ENCODE measurements at regions not wholly inside any gene's neighbourhood (a gene's known extent, or its start where the extent isn't known, plus 50 kb on each side); places are given as distances from the start of the nearest gene placed in this dataset.

GRCh38 chr5:111585291-111585690 is 73.0 kb upstream of the STARD4 start:
- H3K27ac ChIP-seq (ENCODE audit: low read depth in 2 of 2, low read length in 1 of 2), result no peak overlapping the region
- H3K27me3 ChIP-seq (ENCODE audit: control insufficient read depth in 1 of 2, insufficient read depth in 2 of 2, low read length in 2 of 2), result no peaks in the 10 kb centered on the region
- H3K36me3 ChIP-seq (ENCODE audit: control insufficient read depth in 2 of 2, insufficient read depth in 2 of 2, low read length in 1 of 2), result no peaks in the 10 kb centered on the region
- no peaks in the 10 kb centered on the region for H3K9me3 ChIP-seq (ENCODE audit: control insufficient read depth in 2 of 2, insufficient read depth in 1 of 2, low read depth in 1 of 2, low read length in 1 of 2)
- WGBS, 2 donors, result 89 to 97% methylated on average over 1 of the region's 1 CpG
- H3K4me3 ChIP-seq (ENCODE audit: low read depth in 1 of 2, low read length in 2 of 2), result no peak overlapping the region
- H3K4me1 ChIP-seq (ENCODE audit: control insufficient read depth in 2 of 2, insufficient read depth in 2 of 2, low read length in 1 of 2), result no peaks in the 10 kb centered on the region

DNA sequence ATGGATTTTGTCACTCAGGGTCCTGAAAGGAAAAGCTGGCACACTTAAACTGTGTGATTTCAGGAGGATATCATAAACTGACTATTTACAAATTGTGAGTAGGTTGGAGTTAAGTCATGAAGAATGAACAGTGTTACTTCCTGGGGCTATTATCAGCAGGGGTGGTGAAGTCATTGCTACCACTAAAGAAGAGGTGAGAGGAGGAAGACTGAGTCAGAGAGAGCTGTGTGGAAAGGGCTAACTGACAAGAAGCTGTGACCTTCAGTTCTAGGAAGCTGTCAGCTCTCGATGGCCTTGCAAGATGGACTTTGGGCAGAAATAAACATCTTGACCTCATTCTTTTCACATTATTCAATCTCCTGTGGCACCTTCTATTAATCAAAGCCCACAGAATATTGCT is 72.3 kb upstream of the STARD4 start:
- Histone ChIP-seq H3K4me1 (ENCODE audit: control insufficient read depth in 2 of 2, insufficient read depth in 2 of 2, low read length in 1 of 2) (no peaks in the 10 kb centered on the region), H3K4me3 (ENCODE audit: low read depth in 1 of 2, low read length in 2 of 2) (no peak overlapping the region), H3K36me3 (ENCODE audit: control insufficient read depth in 2 of 2, insufficient read depth in 2 of 2, low read length in 1 of 2) (no peaks in the 10 kb centered on the region), H3K9me3 (ENCODE audit: control insufficient read depth in 2 of 2, insufficient read depth in 1 of 2, low read depth in 1 of 2, low read length in 1 of 2) (no peaks in the 10 kb centered on the region), H3K27ac (ENCODE audit: low read depth in 2 of 2, low read length in 1 of 2) (no peak overlapping the region), H3K27me3 (ENCODE audit: control insufficient read depth in 1 of 2, insufficient read depth in 2 of 2, low read length in 2 of 2) (no peaks in the 10 kb centered on the region)
- 63 to 72% methylated on average over 1 of the region's 1 CpG for WGBS, 2 donors

GRCh38 chr5:111583758-111584203 is 71.4 kb upstream of the STARD4 start:
- Histone ChIP-seq H3K9me3 (ENCODE audit: control insufficient read depth in 2 of 2, insufficient read depth in 1 of 2, low read depth in 1 of 2, low read length in 1 of 2) (no peaks in the 10 kb centered on the region), H3K27me3 (ENCODE audit: control insufficient read depth in 1 of 2, insufficient read depth in 2 of 2, low read length in 2 of 2) (no peaks in the 10 kb centered on the region), H3K36me3 (ENCODE audit: control insufficient read depth in 2 of 2, insufficient read depth in 2 of 2, low read length in 1 of 2) (no peaks in the 10 kb centered on the region), H3K27ac (ENCODE audit: low read depth in 2 of 2, low read length in 1 of 2) (no peak overlapping the region), H3K4me3 (ENCODE audit: low read depth in 1 of 2, low read length in 2 of 2) (no peak overlapping the region), H3K4me1 (ENCODE audit: control insufficient read depth in 2 of 2, insufficient read depth in 2 of 2, low read length in 1 of 2) (no peaks in the 10 kb centered on the region)
- WGBS, 2 donors, result 76 to 91% methylated on average over 4 of the region's 4 CpGs

DNA sequence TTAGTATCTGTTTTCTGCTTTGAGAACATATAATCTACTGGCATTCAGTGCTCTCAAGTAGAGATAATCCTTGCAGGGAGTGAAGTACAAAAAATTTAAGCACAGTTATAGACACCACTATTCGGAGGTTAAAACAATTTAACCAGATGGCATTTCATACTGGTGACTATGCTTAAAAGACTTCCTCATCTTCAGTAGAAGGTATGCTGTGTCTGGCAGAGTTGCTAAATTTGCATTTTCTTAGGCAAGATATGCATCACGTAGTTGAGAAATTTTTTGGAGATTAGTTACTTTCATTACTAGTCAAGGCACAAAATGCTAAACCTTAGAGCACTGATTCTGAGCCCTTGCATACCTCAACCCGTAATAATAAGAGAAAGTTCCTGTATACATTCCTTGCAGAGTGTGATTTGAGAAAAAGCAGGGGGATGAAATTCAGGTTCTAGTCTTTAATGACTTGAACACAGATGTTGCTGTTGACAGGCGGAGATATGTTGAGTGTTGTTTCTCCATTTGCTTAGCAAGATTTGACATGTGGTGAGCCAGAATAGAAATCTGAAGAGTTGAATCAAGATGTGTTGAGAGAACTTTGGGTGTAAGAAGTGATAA is 70.8 kb upstream of the STARD4 start:
- H3K9me3 ChIP-seq (ENCODE audit: control insufficient read depth in 2 of 2, insufficient read depth in 1 of 2, low read depth in 1 of 2, low read length in 1 of 2), result no peaks in the 10 kb centered on the region
- no peak overlapping the region for H3K4me3 ChIP-seq (ENCODE audit: low read depth in 1 of 2, low read length in 2 of 2)
- H3K4me1 ChIP-seq (ENCODE audit: control insufficient read depth in 2 of 2, insufficient read depth in 2 of 2, low read length in 1 of 2), result no peaks in the 10 kb centered on the region
- 56 to 66% methylated on average over 4 of the region's 4 CpGs for WGBS, 2 donors
- H3K36me3 ChIP-seq (ENCODE audit: control insufficient read depth in 2 of 2, insufficient read depth in 2 of 2, low read length in 1 of 2), result no peaks in the 10 kb centered on the region
- H3K27ac ChIP-seq (ENCODE audit: low read depth in 2 of 2, low read length in 1 of 2), result no peak overlapping the region
- H3K27me3 ChIP-seq (ENCODE audit: control insufficient read depth in 1 of 2, insufficient read depth in 2 of 2, low read length in 2 of 2), result no peaks in the 10 kb centered on the region

DNA sequence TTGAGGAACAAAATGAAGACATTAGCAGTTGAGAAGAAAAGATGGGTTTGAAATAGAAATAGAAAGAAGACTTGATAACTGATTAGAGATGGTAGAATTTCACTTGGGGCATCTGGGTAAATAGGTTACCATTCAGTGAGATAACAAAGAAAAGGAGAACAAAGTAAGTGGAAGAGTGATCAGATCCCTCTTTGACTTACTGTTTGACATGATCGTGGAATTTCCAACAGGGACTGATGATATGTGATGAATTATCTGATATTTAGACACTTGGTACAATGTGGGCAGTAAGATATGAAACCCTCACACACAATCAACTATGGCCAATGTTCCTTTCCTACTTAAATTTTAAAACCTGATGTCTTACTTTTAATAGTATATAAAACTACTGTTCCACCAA is 70.1 kb upstream of the STARD4 start:
- H3K4me1 ChIP-seq (ENCODE audit: control insufficient read depth in 2 of 2, insufficient read depth in 2 of 2, low read length in 1 of 2), result no peaks in the 10 kb centered on the region
- 73 to 81% methylated on average over 1 of the region's 1 CpG for WGBS, 2 donors
- no peak overlapping the region for H3K27ac ChIP-seq (ENCODE audit: low read depth in 2 of 2, low read length in 1 of 2)
- H3K27me3 ChIP-seq (ENCODE audit: control insufficient read depth in 1 of 2, insufficient read depth in 2 of 2, low read length in 2 of 2), result no peaks in the 10 kb centered on the region
- H3K36me3 ChIP-seq (ENCODE audit: control insufficient read depth in 2 of 2, insufficient read depth in 2 of 2, low read length in 1 of 2), result no peaks in the 10 kb centered on the region
- H3K9me3 ChIP-seq (ENCODE audit: control insufficient read depth in 2 of 2, insufficient read depth in 1 of 2, low read depth in 1 of 2, low read length in 1 of 2), result no peaks in the 10 kb centered on the region
- H3K4me3 ChIP-seq (ENCODE audit: low read depth in 1 of 2, low read length in 2 of 2), result no peak overlapping the region

DNA sequence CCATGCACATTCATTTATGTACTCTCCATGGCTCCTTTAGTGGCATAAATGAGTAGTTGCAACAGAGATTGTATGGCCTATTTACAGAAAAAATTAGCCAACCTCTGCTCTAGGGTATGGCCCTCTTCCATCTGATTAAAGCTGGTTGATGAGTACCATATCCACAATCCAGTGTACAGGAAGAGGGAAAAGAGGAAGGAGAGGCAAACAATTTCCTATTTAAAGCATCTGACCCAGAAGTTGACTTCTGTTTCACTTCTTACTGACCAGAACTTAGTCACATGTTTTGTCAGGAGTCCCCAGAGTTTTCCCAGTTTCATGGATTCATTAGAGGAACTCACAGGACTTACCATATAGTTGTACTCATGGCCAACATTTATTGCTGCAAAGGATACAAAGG is 68.6 kb upstream of the STARD4 start:
- H3K27me3 ChIP-seq (ENCODE audit: control insufficient read depth in 1 of 2, insufficient read depth in 2 of 2, low read length in 2 of 2), result no peaks in the 10 kb centered on the region
- H3K9me3 ChIP-seq (ENCODE audit: control insufficient read depth in 2 of 2, insufficient read depth in 1 of 2, low read depth in 1 of 2, low read length in 1 of 2), result no peaks in the 10 kb centered on the region
- H3K4me1 ChIP-seq (ENCODE audit: control insufficient read depth in 2 of 2, insufficient read depth in 2 of 2, low read length in 1 of 2), result no peaks in the 10 kb centered on the region
- no peak overlapping the region for H3K27ac ChIP-seq (ENCODE audit: low read depth in 2 of 2, low read length in 1 of 2)
- H3K4me3 ChIP-seq (ENCODE audit: low read depth in 1 of 2, low read length in 2 of 2), result no peak overlapping the region
- H3K36me3 ChIP-seq (ENCODE audit: control insufficient read depth in 2 of 2, insufficient read depth in 2 of 2, low read length in 1 of 2), result no peaks in the 10 kb centered on the region

DNA sequence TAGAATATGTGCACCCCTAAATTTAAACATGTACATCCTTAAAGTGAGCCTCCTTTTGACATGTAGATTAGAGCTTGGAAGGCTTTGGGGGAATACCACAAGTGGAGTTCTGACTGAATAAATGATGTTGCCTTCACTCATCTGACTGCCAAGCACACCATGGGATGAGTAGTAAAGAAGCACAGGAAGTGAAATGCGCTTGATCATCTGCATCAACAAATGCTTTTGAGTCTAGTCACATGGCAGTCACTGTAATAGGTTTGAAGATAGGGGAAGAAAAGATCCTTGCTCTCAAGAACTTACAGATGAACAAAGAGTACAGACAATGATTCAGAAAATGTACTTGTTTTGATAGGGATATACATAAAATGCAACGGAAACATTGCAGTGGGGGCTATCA is 62.0 kb upstream of the STARD4 start:
- Histone ChIP-seq H3K4me3 (ENCODE audit: low read depth in 1 of 2, low read length in 2 of 2) (no peak overlapping the region), H3K27ac (ENCODE audit: low read depth in 2 of 2, low read length in 1 of 2) (no peak overlapping the region), H3K4me1 (ENCODE audit: control insufficient read depth in 2 of 2, insufficient read depth in 2 of 2, low read length in 1 of 2) (no peaks in the 10 kb centered on the region), H3K9me3 (ENCODE audit: control insufficient read depth in 2 of 2, insufficient read depth in 1 of 2, low read depth in 1 of 2, low read length in 1 of 2) (no peaks in the 10 kb centered on the region), H3K36me3 (ENCODE audit: control insufficient read depth in 2 of 2, insufficient read depth in 2 of 2, low read length in 1 of 2) (no peaks in the 10 kb centered on the region), H3K27me3 (ENCODE audit: control insufficient read depth in 1 of 2, insufficient read depth in 2 of 2, low read length in 2 of 2) (no peaks in the 10 kb centered on the region)
- WGBS, 2 donors, result 91 to 92% methylated on average over 2 of the region's 2 CpGs

DNA sequence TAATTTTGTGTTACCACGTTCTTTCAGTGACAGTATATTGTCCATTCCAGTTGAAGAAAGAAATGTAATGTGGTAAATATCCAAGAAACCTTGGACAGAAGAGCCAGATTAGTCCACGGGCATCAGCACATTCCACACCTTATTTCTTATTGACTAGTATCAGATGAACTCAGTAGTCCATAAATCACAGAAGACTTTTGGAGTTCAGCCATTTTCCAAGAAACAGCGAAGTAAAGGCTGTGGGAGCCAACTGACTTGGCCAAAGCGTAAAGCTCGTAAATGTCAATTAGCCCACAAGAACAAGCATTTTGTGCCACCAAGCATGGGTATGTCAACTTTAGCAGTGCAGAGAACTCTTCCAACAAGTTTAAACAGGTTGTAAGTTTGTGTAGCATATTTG is 60.2 kb upstream of the STARD4 start:
- Histone ChIP-seq H3K9me3 (ENCODE audit: control insufficient read depth in 2 of 2, insufficient read depth in 1 of 2, low read depth in 1 of 2, low read length in 1 of 2) (no peaks in the 10 kb centered on the region), H3K4me1 (ENCODE audit: control insufficient read depth in 2 of 2, insufficient read depth in 2 of 2, low read length in 1 of 2) (no peaks in the 10 kb centered on the region), H3K27me3 (ENCODE audit: control insufficient read depth in 1 of 2, insufficient read depth in 2 of 2, low read length in 2 of 2) (no peaks in the 10 kb centered on the region), H3K27ac (ENCODE audit: low read depth in 2 of 2, low read length in 1 of 2) (no peak overlapping the region), H3K36me3 (ENCODE audit: control insufficient read depth in 2 of 2, insufficient read depth in 2 of 2, low read length in 1 of 2) (no peaks in the 10 kb centered on the region), H3K4me3 (ENCODE audit: low read depth in 1 of 2, low read length in 2 of 2) (no peak overlapping the region)
- WGBS, 2 donors, result 54 to 73% methylated on average over 5 of the region's 5 CpGs

DNA sequence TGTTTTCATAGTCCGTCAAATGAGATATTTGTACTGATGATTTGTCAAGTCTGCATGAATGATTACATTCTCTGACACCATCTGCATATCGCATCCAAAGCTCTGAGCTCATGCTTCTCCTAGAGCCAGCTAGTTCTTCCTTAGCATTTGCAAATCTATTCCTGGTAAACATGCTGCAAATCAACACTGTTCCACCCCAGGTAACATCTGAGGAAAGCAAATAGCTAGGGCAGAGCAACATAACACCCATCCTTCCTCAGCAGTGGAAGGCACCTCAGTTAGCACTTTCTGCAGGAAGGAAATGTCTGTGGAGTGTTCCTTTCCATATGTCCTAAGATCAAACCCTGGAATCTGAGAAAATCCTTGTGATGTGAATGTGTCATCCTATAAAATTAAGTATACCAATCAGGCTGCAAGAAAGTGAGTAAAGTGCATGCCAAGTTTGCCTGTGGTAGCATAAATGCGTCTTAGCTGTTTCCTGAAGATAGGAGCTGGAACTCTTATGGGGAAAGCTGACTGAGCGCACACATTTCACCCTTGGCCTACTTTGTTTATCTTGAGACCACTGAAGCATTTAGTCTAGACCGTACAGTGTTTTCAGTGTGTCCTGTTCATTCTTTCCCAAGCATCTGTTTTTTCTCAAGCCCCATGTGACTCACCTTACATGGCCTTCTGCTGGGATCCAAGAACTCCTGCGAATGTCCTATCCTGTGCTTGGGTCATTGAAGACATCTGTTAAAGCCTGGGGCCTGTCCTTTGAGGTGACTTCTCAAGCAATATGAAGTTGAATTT is 50.9 kb upstream of the STARD4 start:
- no peak overlapping the region for H3K27ac ChIP-seq (ENCODE audit: low read depth in 2 of 2, low read length in 1 of 2)

GRCh38 chr5:111562561-111562960 is 50.2 kb upstream of the STARD4 start:
- Histone ChIP-seq H3K27ac (ENCODE audit: low read depth in 2 of 2, low read length in 1 of 2) (no peak overlapping the region), H3K4me3 (ENCODE audit: low read depth in 1 of 2, low read length in 2 of 2) (no peak overlapping the region), H3K27me3 (ENCODE audit: control insufficient read depth in 1 of 2, insufficient read depth in 2 of 2, low read length in 2 of 2) (no peaks in the 10 kb centered on the region), H3K36me3 (ENCODE audit: control insufficient read depth in 2 of 2, insufficient read depth in 2 of 2, low read length in 1 of 2) (no peaks in the 10 kb centered on the region), H3K9me3 (ENCODE audit: control insufficient read depth in 2 of 2, insufficient read depth in 1 of 2, low read depth in 1 of 2, low read length in 1 of 2) (no peaks in the 10 kb centered on the region), H3K4me1 (ENCODE audit: control insufficient read depth in 2 of 2, insufficient read depth in 2 of 2, low read length in 1 of 2) (no peaks in the 10 kb centered on the region)
- WGBS, 2 donors, result 71 to 76% methylated on average over 3 of the region's 3 CpGs

More for the DNA sequence above, 50.9 kb upstream of the STARD4 start:
- Histone ChIP-seq H3K4me3 (ENCODE audit: low read depth in 1 of 2, low read length in 2 of 2) (no peak overlapping the region), H3K36me3 (ENCODE audit: control insufficient read depth in 2 of 2, insufficient read depth in 2 of 2, low read length in 1 of 2) (no peaks in the 10 kb centered on the region), H3K4me1 (ENCODE audit: control insufficient read depth in 2 of 2, insufficient read depth in 2 of 2, low read length in 1 of 2) (no peaks in the 10 kb centered on the region), H3K9me3 (ENCODE audit: control insufficient read depth in 2 of 2, insufficient read depth in 1 of 2, low read depth in 1 of 2, low read length in 1 of 2) (no peaks in the 10 kb centered on the region), H3K27me3 (ENCODE audit: control insufficient read depth in 1 of 2, insufficient read depth in 2 of 2, low read length in 2 of 2) (no peaks in the 10 kb centered on the region)
- 62 to 77% methylated on average over 6 of the region's 6 CpGs for WGBS, 2 donors

All from esophagus (tissue), 2 donors.